ENCODE measurements at regions not wholly inside any gene's neighbourhood (a gene's known extent, or its start where the extent isn't known, plus 50 kb on each side); places are given as distances from the start of the nearest gene placed in this dataset.

DNA sequence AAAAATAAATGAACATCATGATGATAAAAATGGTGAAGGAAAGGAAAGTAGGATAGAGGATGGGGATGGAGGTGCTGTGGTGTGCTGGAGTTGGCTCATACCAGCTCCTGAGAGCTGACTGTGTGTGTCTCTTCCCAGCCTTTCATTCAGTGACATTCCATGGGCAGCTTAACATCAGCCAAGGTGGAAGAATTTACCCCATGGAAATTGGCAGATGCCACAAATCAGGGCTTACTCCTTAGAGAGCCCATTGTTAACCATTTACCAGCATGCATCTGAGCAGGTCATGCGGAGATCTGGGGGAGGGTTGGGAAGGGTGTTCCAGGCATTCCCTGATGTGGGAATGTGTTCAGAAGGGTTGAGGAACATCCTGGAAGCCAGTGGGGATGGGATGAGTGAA is 164.7 kb upstream of the MYL2 start (continued):
- no peak for TF ChIP-seq SMAD5 (IDR thresholded peaks at IDR 0.05; ENCODE audit: low read depth)

DNA sequence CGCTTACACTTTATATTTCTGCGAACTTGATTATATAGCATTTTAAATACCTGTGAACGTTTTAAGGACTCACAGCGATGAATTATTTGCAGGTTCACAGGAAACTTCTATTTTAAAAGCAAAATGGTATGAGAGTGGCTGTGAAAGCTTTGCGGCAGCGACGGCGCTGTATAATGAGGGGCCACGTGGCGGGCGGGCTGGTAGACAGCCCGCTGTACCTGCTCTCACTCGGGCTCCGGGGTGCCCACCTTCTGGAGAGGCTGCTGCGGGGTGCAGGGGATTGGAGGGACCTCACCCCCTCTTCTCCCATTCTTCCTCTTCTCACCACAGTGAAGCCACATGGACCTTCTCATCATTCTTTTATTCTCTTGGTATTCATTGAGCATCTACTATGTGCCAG is 164.2 kb upstream of the MYL2 start:
- SMC1A ChIA-PET (ENCODE audit: uncharacterized antibody, unreplicated experiment): no interaction called here
- POLR2A ChIA-PET: no interaction called here
- no peaks in the 10 kb centered on the region; the same call in 1 of the 2 replicates for H3K4me1 ChIP-seq (ENCODE audit: control insufficient read depth, insufficient read depth, low read length)
- no peak overlapping the region for H3K9ac ChIP-seq (ENCODE audit: control insufficient read depth, insufficient read depth, low read length)
- no peak overlapping the region for H3K27ac ChIP-seq (ENCODE audit: control insufficient read depth, insufficient read depth)
- no peaks in the 10 kb centered on the region for H3K36me3 ChIP-seq (ENCODE audit: control insufficient read depth in 2 of 2, insufficient read depth in 2 of 2, low read length in 1 of 2)
- ATAC-seq (no peak), DNase-seq (ENCODE audit: low read depth, low spot score) (no peak), FAIRE-seq (no peak)
- in situ Hi-C loops (cut with MboI): no loop called here
- intact Hi-C loops (cut with micrococcal nuclease; ENCODE audit: unreplicated experiment): no loop called here
- BruUV-seq (replicated peaks): no TSS peak
- RAD21 ChIA-PET (ENCODE audit: unreplicated experiment): no interaction called here
- H3K4me2 ChIP-seq (ENCODE audit: control insufficient read depth, insufficient read depth): no peak overlapping the region
- CTCF ChIA-PET: interaction anchor here (0.6 kb wide), 1 partner anchor 276 kb away, joined by 3 read pairs; no protein-coding TSS in a partner anchor
- peaks cover 2 to 3% of the 10 kb centered on the region in 2 experiments; a peak in 3 of 4 replicates for H3K27me3 ChIP-seq (replicated peaks in 1 of 2; ENCODE audit: control insufficient read depth in 2 of 2, insufficient read depth in 2 of 2, low read length in 1 of 2)
- no peaks in the 10 kb centered on the region for H4K20me1 ChIP-seq (ENCODE audit: control insufficient read depth, insufficient read depth)
- no peak for TF ChIP-seq LARP7 (IDR thresholded peaks at IDR 0.05)
- TF ChIP-seq SP1 (IDR thresholded peaks at IDR 0.05; ENCODE audit: low read depth, low read length): no peak
- no peak for TF ChIP-seq ETV6 (conservative IDR thresholded peaks at IDR 0.05 in 1 of 2, IDR thresholded peaks at IDR 0.05 in 1 of 2; ENCODE audit: borderline replicate concordance in 1 of 2, low read depth in 1 of 2)
- TF ChIP-seq BMI1 (IDR thresholded peaks at IDR 0.05; ENCODE audit: borderline replicate concordance): no peak
- TF ChIP-seq POLR2A (IDR thresholded peaks at IDR 0.05; ENCODE audit: low read depth, low read length): no peak
- TF ChIP-seq STAT3 (IDR thresholded peaks at IDR 0.05; ENCODE audit: low read depth, low read length): no peak
- TF ChIP-seq MTA3 (IDR thresholded peaks at IDR 0.05; ENCODE audit: borderline replicate concordance, low read length): no peak
- no peak for TF ChIP-seq ZNF622 (IDR thresholded peaks at IDR 0.05)
- TF ChIP-seq CREM (IDR thresholded peaks at IDR 0.05; ENCODE audit: low read depth): no peak
- TF ChIP-seq SREBF1 (IDR thresholded peaks at IDR 0.05; ENCODE audit: low read length): no peak
- no peak for TF ChIP-seq NFXL1 (IDR thresholded peaks at IDR 0.05; ENCODE audit: borderline replicate concordance)
- TF ChIP-seq, protein P1, sequence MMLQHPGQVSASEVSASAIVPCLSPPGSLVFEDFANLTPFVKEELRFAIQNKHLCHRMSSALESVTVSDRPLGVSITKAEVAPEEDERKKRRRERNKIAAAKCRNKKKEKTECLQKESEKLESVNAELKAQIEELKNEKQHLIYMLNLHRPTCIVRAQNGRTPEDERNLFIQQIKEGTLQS (IDR thresholded peaks at IDR 0.05; ENCODE audit: borderline replicate concordance, extremely low read depth, low read depth, low read length): no peak
- no peak for TF ChIP-seq ZNF384 (IDR thresholded peaks at IDR 0.05; ENCODE audit: borderline replicate concordance, low read depth, low read length)
- TF ChIP-seq YY1 (IDR thresholded peaks at IDR 0.05; ENCODE audit: low read depth, low read length): no peak
- TF ChIP-seq, protein P2, sequence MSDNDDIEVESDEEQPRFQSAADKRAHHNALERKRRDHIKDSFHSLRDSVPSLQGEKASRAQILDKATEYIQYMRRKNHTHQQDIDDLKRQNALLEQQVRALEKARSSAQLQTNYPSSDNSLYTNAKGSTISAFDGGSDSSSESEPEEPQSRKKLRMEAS (IDR thresholded peaks at IDR 0.05; ENCODE audit: low read depth, low read length): no peak
- no peak for TF ChIP-seq POU2F2 (IDR thresholded peaks at IDR 0.05; ENCODE audit: borderline replicate concordance, low read depth, low read length)
- WGBS (ENCODE audit: insufficient coverage, insufficient replicate concordance, low lambda C conversion rate, missing lambda C conversion rate): 53% methylated on average over 15 of the region's 15 CpGs
- no peak overlapping the region for H2AFZ ChIP-seq (ENCODE audit: control insufficient read depth, low read depth, low read length)
- no peaks in the 10 kb centered on the region for H3K9me3 ChIP-seq (replicated peaks; ENCODE audit: control insufficient read depth, insufficient read depth, low read length)
- H3K4me3 ChIP-seq: no peak overlapping the region
- H3K79me2 ChIP-seq (ENCODE audit: control insufficient read depth, insufficient read depth, low read length): no peaks in the 10 kb centered on the region
